ENCODE measurements at regions not wholly inside any gene's neighbourhood (a gene's known extent, or its start where the extent isn't known, plus 50 kb on each side); places are given as distances from the start of the nearest gene placed in this dataset.

- Histone ChIP-seq H3K4me1 (ENCODE audit: insufficient read depth, low read length) (no peaks in the 10 kb centered on the region), H3K27me3 (ENCODE audit: control insufficient read depth in 1 of 2, insufficient read depth in 2 of 2, low read length in 2 of 2) (no peaks in the 10 kb centered on the region), H3K9me3 (ENCODE audit: control insufficient read depth in 1 of 2, insufficient read depth in 1 of 2, low read length in 2 of 2) (peaks cover 0 to 5% of the 10 kb centered on the region in 2 experiments), H3K4me3 (ENCODE audit: low read length) (no peak overlapping the region), H3K36me3 (ENCODE audit: insufficient read depth, low read length) (no peaks in the 10 kb centered on the region), H3K27ac (ENCODE audit: low read depth in 1 of 2, low read length in 2 of 2) (no peak overlapping the region)
- CTCF ChIA-PET: no interaction called here
- H3K27me3 Mint-ChIP-seq: peaks cover 5% of the 10 kb centered on the region
- DNase-seq: no peak
- TF ChIP-seq CTCF (IDR thresholded peaks at IDR 0.05): no peak
- ATAC-seq (ENCODE audit: poor library complexity): no peak
- no peak overlapping the region for H3K27ac Mint-ChIP-seq
- H3K36me3 Mint-ChIP-seq (ENCODE audit: low read depth): no peaks in the 10 kb centered on the region
- POLR2A ChIA-PET: no interaction called here
- intact Hi-C loops (cut with DNase I, micrococcal nuclease): no loop called here
- no peaks in the 10 kb centered on the region for H3K9me3 Mint-ChIP-seq
- no peak overlapping the region for H3K4me3 Mint-ChIP-seq
- no peaks in the 10 kb centered on the region for H3K4me1 Mint-ChIP-seq (ENCODE audit: low read depth)
Measured at GRCh38 chr15:88990185-88990679, 77.1 kb upstream of the MFGE8 start.

- peaks cover 0 to 5% of the 10 kb centered on the region in 2 experiments for H3K9me3 ChIP-seq (ENCODE audit: control insufficient read depth in 1 of 2, insufficient read depth in 1 of 2, low read length in 2 of 2)
- intact Hi-C loops (cut with DNase I, micrococcal nuclease): no loop called here
- ChIA-PET CTCF (no interaction called here), POLR2A (no interaction called here)
- no peaks in the 10 kb centered on the region for H3K4me1 ChIP-seq (ENCODE audit: insufficient read depth, low read length)
- H3K27ac ChIP-seq (ENCODE audit: low read depth in 1 of 2, low read length in 2 of 2): no peak overlapping the region
- no peaks in the 10 kb centered on the region for H3K36me3 ChIP-seq (ENCODE audit: insufficient read depth, low read length)
- H3K36me3 Mint-ChIP-seq (ENCODE audit: low read depth): no peaks in the 10 kb centered on the region
- H3K27ac Mint-ChIP-seq: no peak overlapping the region
- H3K4me3 Mint-ChIP-seq: no peak overlapping the region
- TF ChIP-seq CTCF (IDR thresholded peaks at IDR 0.05): no peak
- H3K9me3 Mint-ChIP-seq: no peaks in the 10 kb centered on the region
- no peaks in the 10 kb centered on the region for H3K4me1 Mint-ChIP-seq (ENCODE audit: low read depth)
- DNase-seq (no peak), ATAC-seq (ENCODE audit: poor library complexity) (no peak)
- H3K27me3 Mint-ChIP-seq: peaks cover 5% of the 10 kb centered on the region
- no peaks in the 10 kb centered on the region for H3K27me3 ChIP-seq (ENCODE audit: control insufficient read depth in 1 of 2, insufficient read depth in 2 of 2, low read length in 2 of 2)
- H3K4me3 ChIP-seq (ENCODE audit: low read length): no peak overlapping the region
Measured at GRCh38 chr15:88992216-88992615, 79.0 kb upstream of the MFGE8 start.

- ChIA-PET CTCF (interaction anchor here (1.4 kb wide), 1 partner anchor 88 kb away, joined by 6 read pairs; no protein-coding TSS in a partner anchor), POLR2A (no interaction called here)
- H3K4me1 Mint-ChIP-seq (ENCODE audit: low read depth): no peaks in the 10 kb centered on the region
Measured at GRCh38 chr15:88992912-88993376, 79.8 kb upstream of the MFGE8 start.

More at GRCh38 chr15:88992912-88993376, 79.8 kb upstream of the MFGE8 start:
- H3K27me3 ChIP-seq (ENCODE audit: control insufficient read depth in 1 of 2, insufficient read depth in 2 of 2, low read length in 2 of 2): no peaks in the 10 kb centered on the region
- no peak overlapping the region for H3K4me3 ChIP-seq (ENCODE audit: low read length)
- no peaks in the 10 kb centered on the region for H3K4me1 ChIP-seq (ENCODE audit: insufficient read depth, low read length)
- TF ChIP-seq CTCF (IDR thresholded peaks at IDR 0.05): no peak
- H3K9me3 ChIP-seq (ENCODE audit: control insufficient read depth in 1 of 2, insufficient read depth in 1 of 2, low read length in 2 of 2): peaks cover 0 to 5% of the 10 kb centered on the region in 2 experiments
- no peak for DNase-seq
- no peaks in the 10 kb centered on the region for H3K36me3 ChIP-seq (ENCODE audit: insufficient read depth, low read length)
- ATAC-seq (ENCODE audit: poor library complexity): no peak
- Mint-ChIP-seq H3K4me3 (no peak overlapping the region), H3K27me3 (peaks cover 5% of the 10 kb centered on the region), H3K27ac (no peak overlapping the region), H3K9me3 (no peaks in the 10 kb centered on the region), H3K36me3 (ENCODE audit: low read depth) (no peaks in the 10 kb centered on the region)
- intact Hi-C loops (cut with DNase I, micrococcal nuclease): no loop called here
- no peak overlapping the region for H3K27ac ChIP-seq (ENCODE audit: low read depth in 1 of 2, low read length in 2 of 2)
